Loucy (cell line): ENCODE measurements at regions not wholly inside any gene's neighbourhood (a gene's known extent, or its start where the extent isn't known, plus 50 kb on each side); places are given as distances from the start of the nearest gene placed in this dataset.

Experiments
- CTCF ChIP-seq: fragments of 200-600 bp; sonication (generic); conservative IDR thresholded peaks from 2 replicates; pipeline ENCODE4 v1.5.1; 2014; ENCODE audit warnings: mild to moderate bottlenecking, antibody characterized with exemption, low read length
- EZH2phosphoT487 ChIP-seq: fragments of 200-600 bp; IDR thresholded peaks from 2 replicates; pipeline ENCODE4 v1.6.1; 2018; ENCODE audit warnings: antibody characterized with exemption, mild to moderate bottlenecking, moderate library complexity, borderline replicate concordance

DNA sequence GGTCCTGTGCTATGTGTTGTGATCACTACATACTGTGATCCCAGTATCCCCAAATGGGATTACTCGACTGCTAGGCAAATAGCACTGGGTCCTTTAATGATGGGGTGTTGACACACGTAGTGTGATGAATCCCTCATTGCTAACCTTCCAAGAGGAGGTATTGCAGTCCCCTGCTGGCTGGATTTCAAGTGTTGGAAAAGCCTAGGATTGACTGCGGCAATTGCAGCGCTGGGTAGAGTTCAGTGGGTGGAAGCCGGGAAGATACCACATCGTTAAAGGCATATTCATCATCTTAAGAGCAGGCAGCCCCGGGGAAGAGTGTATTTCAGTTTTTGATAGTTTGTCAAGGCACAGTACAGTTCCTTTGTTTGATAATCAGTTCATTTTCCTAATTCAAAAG is 159.9 kb downstream of the TRIML1 start:
- no peak for TF ChIP-seq CTCF
- TF ChIP-seq EZH2phosphoT487 = no peak
